ENCODE measurements at regions not wholly inside any gene's neighbourhood (a gene's known extent, or its start where the extent isn't known, plus 50 kb on each side); places are given as distances from the start of the nearest gene placed in this dataset.

GRCh38 chr7:144892761-144893160 lies 56.9 kb upstream of the TPK1 start:
- H3K4me1 ChIP-seq = no peaks in the 10 kb centered on the region
- no peaks in the 10 kb centered on the region for H3K27me3 ChIP-seq (ENCODE audit: low read depth)
- no peak overlapping the region for H3K4me3 ChIP-seq
- no peak overlapping the region for H3K27ac ChIP-seq (replicated peaks)
- no peaks in the 10 kb centered on the region for H3K9me3 ChIP-seq (replicated peaks)
- H3K36me3 ChIP-seq = no peaks in the 10 kb centered on the region
- DNase-seq = no peak
- intact Hi-C loops (cut with micrococcal nuclease) = no loop called here
- TF ChIP-seq CTCF (IDR thresholded peaks at IDR 0.05; ENCODE audit: borderline replicate concordance) = no peak
